CD4-positive, alpha-beta T cell treated with Interleukin-21 for 1 hour (primary cell): ENCODE measurements at regions not wholly inside any gene's neighbourhood (a gene's known extent, or its start where the extent isn't known, plus 50 kb on each side); places are given as distances from the start of the nearest gene placed in this dataset.

Source experiments
- DNase-seq: peaks from one replicate; pipeline ENCODE4 v3.0.0-alpha.2; 2020

DNA sequence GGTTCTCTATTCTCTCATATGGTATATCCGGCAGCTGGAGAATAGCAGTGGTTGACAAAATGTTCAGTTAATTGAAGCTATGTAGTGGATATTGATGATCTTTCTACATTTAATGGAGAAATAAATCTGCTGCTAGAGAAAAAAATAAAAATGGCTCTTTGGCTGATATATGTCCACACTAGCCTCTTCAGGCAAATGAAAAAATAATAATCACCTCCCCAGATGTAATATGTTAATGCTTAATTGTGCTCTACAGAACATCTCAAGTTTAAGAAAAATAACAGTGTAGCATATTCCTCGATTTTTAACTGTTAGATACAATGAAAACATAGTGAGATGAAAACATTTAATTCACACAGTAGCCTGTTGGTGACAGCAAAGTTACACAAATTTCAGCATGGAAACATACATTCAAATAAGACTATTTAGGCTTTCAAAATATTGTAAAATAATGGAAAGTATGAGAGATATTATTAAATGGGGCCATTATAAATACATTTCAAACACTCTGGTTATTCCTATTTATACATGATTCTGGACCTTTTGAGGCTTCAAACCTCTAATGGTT is 543.0 kb downstream of the MAT2B start:
- no peak for DNase-seq

DNA sequence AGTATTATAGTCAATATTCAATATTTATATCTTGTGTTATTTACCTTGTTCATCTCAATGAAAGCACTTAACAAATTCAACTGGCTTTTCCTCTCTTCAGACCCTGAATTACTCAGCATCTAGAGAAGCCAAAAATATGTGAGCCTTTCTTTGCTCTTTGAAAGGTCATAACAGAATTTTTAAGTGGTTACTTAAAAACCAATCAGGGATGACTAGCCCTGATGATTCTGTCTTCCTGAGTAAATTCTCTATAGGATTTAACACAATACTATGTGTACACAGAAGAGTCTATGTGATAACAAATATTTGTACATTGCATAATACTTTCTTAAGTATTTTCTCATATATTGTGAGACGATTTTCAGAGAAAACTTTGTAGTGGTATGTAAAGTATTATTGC is 546.3 kb downstream of the MAT2B start:
- no peak for DNase-seq

DNA sequence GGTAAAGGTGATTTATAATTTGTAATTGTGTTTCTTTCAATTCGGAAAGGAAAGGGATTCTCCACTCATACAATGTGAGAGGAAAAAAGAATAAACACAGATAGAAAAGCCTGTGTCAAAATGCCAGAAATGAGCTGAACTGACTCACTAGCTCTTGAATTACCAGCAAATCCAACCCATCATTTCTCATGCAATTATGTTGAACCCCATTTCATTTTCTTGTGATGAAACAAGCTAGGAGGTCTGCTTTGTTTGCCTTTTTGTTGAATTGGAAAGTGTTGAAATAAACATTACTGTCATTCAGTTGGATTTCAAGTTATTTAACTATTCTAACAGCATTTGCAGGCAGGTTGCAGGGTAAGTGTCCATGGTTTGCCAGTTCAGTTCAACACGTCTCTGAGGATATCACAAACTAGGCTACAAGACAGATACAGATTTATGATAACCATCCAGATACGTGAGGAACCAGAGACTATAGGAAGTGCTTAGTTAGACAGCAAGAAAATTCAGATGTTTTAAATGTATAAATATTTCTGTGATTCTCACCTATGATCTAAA is 547.2 kb downstream of the MAT2B start:
- DNase-seq, result no peak

DNA sequence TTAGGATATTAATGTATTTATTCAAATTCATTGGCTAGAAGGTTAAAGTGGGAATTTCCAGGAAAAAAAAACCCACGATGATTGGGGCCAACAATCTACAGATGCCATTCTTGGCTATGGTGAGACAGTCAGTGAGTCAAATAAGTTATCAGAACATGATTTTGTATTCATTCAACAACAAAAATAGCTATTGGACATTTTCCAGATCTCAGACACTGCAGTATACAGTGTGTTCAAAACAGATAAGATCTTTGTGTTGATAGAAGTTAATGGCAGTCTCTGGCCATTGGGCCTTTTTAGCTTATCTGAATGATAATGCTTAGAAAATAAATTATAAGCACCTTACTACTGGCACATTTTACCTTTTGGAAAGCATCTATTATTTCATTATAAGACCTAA is 547.7 kb downstream of the MAT2B start:
- DNase-seq, result no peak

DNA sequence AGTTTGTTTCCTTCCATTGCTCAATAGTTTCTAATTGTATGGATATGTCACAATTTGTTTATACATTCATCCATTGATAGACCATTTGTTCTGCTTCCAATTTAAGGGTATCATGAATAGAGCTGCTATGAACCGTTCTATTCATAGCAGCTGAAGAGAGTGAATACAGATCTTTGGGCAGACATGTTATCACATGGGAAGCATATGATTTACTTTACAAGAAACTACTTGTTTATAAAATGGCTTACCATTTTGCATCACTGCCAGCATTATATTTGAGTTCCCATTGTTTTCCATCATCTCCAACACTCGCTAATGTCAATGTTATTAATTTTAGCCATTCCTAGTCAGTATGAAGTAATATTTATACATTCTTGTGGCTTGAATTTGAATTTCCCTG is 549.0 kb downstream of the MAT2B start:
- no peak for DNase-seq

DNA sequence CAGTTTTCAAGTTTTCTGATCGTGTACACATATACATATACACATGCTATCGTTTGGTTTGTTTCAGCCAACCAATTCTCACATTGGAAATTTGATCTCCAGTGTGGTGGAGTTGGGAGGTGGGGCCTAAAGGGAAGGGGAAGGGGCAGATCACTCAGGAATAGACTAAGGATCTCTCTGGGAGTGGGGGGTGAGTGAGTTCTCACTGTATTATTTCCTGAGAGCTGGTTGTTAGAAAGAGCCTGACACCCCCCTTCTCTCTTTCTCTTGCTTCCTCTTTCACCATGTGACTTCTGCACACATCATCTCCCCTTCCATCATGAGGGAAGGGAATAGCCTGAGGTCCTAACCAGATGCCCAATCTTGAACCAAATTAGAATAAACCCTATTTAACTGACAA is 551.7 kb downstream of the MAT2B start:
- DNase-seq, result no peak

DNA sequence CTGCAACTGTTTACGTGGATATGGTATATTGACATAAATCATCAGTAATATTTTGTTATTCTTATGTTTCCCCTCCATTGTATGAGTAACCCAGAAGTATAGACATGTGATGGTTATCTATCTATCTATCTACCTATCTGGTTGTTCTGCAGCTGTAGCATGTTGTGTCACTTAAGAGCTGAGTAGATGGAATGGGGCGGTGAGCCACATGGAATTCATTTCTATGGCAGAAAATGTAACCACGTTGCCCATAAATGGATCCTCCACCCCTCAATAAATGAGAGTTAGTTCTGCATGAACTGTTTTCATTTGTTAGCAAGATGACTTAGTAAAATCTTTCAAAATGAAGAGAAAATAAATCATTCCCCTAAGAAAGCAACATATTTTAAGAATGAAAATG is 553.2 kb downstream of the MAT2B start:
- no peak for DNase-seq

DNA sequence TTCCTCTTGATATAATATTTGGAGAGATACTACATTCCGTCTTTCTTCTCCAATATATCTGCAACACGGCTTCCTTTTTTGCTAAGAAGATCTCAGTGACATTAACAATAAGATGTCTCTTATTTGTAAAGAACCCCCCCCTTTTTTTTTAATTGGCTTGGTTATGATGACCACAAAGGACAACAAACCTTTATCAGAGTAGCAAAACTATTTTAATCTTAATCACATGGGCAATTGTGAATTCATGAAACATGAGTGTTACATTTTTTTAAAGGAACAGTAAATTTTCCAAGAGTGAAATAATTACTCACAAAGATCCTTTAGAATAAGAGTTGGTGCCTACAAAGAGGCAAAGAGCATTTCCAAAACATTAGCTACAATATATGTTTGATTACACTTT is 554.1 kb downstream of the MAT2B start:
- no peak for DNase-seq

DNA sequence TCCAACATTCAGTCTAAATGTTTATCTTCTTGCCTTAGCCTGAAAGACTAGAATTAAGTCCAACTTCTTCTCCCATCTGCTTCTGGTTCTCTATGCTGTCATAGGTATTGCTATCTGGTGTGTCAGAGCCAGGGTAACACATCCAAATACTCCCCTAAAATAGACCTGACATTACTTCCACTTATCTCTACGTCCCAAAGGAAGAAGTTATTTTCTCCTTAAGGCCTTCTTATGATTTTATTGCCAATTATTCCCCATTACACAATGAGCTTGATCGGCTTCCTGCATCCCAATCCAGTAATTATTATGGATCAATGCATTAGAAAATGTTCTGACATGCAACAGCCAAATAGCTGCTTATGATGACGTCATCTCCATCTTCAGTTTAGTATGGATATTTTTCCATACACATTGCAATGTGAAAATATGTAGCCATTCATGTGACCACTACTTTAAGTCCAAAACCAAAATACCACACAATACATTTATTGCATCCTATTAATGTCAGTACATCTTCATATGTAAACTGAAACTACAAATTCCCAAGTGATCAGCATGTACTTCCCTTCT is 555.5 kb downstream of the MAT2B start:
- no peak for DNase-seq

DNA sequence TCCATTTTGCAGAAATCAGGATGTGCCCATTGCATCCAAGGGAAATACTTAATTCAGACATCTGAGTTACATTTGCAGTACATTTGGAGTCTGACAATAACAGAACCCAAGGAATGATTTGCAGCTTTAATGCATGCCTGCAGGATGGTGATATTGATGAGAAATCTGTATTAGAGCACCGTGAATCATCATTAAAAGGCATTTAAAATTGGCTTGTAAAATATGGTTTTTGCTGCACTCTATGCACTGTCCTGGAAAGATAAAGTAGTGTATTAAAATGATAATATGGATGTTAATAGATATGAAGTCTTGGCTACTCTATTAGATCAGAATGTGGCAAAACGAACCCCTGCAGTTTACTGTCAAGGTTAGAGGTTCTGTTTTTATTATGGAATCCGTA is 556.9 kb downstream of the MAT2B start:
- DNase-seq, result no peak

DNA sequence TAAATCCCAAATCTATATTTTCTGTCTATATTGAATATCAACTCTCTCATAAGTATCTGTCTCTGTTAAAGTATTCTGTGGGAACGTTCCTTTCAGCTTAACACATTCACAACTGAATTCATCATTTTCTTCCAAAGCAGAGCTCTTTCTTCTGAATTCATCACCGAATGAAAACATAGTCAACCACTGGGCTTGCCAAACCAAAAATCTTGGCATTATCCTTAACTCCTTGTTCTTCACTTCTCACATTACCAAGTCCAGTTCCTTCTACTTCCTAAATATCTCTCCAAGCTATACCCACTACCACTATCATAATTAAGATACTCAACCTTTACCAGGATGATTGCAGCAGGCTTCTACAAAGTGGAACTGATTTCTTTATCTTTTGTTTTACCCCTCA is 559.8 kb downstream of the MAT2B start:
- DNase-seq, result no peak

DNA sequence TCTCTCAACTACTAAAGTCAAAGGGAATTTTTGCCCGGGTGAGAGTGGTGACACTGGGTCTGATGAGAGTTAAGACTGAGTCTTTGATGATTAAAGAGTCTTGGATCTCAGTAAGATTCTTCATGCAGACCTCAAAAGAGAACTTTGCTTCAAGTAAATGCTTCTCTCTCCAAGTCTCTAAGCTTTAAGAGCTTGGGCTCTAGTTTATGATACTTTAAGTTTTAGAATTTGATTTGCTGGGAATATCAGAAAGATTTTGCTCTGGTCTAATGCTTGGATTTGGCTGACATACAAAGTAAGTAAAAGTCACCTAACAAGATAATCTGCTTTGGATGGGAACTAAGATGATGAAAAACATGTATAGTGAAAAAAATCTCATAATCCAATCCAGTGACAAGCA is 566.3 kb downstream of the MAT2B start:
- DNase-seq, result no peak

DNA sequence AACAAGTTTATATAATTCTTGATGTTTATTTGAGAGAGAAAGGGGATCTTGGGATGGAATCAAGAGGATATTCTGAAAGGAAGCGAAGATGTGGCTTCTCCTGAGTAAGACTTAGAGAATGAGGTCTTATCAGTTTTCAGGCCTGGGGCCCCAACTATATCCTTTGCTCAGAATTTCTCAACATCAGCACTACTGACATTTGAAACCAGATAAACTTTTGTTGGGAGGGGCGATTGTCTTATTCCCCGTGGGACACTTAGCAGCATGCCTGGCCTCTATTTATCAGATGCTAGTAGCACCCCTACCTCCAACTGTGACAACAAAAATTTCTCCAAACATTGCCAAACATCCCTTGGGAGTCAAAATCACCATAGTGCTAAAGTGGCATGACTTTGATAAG is 567.7 kb downstream of the MAT2B start:
- DNase-seq, result no peak

DNA sequence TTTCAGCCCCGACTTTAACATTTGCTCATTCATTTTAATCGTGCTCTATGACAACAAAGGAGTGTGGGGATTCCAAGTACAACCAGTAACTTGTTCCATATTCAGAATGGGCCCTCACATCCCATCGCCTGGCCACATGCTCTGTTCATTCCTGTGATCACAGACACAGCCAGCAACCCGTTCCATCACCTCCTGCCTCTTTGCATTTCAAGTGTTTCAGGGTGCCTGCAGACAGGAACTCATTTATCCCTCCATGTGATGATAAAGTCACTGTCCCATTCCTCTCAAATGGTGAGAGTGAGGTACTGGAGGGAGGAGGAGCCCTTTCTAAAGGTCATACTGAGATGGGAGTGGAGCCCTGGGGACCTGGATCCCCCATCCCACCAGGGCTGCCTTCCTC is 571.1 kb downstream of the MAT2B start:
- DNase-seq, result no peak

DNA sequence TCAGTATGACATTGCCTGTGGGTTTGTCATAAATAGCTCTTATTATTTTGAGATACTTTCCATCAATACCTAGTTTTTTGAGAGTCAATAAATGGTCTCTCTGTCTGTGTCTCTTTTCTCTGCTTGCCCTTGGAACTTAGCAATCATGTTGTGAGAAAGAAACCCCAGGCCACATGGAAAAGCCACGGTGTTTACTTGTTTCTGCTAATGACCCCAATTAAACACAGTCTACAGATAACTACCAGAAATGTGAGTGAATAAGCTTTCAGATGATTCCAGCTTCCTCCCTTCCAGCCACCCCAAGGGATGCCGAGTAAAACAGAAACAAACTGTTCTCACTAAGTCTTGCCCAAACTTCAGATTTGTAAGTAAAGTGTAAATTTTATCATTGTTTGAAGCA is 584.9 kb downstream of the MAT2B start:
- no peak for DNase-seq

DNA sequence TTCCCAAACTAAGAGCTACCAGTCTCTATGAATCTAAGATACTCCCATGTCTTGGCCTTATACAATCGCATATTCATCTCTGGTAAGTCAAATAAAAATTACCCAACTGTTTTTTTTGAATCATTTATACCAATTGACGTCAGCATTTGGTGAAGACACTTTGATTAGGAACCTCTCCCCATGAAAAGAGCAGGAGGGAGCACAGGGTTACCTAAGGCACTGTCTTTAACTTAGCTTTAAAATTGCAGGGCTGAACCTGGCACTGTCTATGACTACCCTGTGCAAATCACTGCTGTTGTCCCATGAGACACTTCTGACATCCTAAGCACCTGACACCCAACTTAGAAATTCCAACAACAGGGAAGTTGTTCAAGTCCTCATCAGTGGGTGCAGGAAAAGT is 586.4 kb downstream of the MAT2B start:
- DNase-seq, result no peak

DNA sequence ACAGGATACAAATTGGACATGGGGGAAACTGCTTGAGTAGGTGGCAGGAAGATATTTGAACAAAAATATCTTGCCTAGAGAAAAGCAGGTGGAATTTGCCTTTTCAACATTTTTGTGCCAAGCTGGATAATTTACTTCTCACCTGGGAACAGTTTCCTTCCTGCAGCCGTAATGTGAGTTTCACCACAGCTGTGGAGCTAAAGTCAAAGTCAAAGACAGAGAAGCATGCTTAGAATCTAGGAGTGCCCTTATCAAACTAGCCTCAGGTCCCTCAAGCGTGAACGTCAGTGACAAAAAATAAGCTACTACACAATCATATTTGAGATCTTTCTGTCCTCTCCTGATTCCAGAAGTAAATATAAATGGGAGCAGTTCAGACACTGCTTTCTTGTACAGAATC is 588.9 kb downstream of the MAT2B start:
- DNase-seq, result no peak

DNA sequence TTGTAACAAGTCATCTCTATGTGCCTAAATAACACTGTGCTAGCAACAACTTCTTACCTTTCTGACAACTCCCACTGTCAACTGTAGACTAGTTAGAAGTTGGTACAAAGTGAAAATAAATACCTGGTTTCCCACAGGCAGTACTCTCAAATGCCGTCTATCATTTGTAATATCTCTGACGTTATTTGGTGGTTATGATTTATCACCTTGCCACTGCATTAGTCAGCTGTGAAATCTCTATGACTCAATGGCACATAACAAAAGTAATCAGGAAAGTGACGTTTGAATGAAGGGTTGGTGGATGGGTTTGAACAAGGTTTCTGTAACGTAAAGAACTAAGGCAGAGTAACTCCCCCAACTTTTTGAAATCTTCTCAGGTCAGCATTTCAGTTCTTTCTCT is 592.3 kb downstream of the MAT2B start:
- DNase-seq, result no peak

DNA sequence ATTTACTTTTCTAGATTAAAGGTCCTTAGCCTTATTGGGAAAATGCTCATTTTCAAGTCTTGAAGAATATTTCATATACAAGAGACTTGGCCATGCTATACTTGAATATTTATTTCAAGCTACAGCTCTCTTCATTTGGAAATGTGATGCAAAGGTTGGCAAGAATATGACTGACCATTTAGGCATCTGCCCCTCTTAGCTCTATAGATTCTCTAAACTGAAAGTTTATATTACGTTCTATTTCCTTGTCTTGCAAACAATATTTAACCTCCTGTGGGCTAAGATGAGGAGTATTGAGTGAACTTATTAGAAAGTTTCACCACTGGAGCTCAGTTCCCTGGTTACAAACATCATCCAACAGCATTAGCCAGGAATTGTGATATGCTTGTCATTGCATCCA is 593.1 kb downstream of the MAT2B start:
- DNase-seq, result no peak

DNA sequence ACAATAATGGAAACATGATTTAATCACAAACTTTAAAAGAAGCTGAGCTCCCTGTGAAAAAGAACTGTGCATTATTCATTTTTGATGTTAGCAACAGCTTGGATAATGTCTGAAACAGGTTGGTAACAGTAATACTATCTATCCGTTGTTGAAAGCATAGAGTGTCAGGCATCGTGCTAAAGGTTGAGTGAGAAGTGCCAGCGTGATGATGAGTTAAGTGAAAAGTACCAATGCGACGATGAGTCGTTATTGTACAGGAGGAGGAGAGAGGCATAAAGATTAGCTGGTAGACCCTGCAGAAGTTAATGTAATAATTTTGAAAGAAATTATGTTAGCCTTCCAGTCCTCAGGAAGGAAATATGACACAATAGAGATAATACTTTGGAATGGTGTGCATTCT is 593.6 kb downstream of the MAT2B start:
- DNase-seq, result no peak

DNA sequence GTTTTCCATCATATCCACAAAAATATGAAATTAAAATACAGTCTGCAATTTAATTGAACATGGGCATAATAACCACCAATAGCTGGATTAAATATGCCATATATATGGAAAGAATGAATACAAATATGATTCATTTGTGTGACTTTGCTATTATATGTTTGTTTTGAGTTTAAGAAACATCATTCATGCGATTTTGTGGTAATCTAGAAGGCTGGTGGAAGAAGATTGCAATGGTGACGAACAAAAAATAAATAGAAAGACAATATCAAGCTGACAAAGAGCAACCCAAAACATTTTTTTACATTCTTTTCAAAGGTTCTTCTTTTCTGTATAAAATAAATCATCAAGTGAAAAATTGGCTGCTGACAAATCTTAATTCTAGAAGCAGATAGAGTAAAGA is 610.0 kb downstream of the MAT2B start:
- no peak for DNase-seq

DNA sequence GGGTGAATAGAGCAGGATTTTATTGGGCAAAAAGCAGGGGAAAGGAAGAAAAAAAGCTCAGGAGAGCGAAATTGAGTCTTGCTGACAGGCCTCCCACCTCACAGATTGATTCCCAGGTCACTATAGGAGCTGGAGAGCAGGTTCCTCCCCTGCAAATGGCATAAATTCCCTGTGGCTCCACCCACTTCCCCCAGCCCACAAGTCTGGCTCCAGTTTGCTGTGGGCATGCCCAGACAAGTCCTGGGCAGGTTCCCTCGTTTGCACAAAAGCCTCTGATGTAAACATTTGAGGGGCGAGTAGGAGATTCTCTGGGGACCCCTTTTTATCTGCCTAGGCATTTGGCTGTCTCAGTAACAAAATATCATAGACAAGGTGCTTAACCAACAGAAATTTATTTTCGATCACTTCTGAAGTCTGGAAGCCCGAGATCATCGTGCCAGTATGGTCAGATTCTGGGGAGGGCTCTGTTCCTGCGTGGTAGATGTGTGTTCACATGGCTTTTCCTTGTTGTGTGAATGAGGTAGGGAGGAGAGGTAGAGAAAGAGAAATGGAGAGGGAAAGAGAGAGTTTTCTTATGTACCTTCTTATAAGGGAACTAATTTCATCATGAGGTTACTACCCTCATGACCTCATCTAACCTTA is 614.5 kb downstream of the MAT2B start:
- no peak for DNase-seq

DNA sequence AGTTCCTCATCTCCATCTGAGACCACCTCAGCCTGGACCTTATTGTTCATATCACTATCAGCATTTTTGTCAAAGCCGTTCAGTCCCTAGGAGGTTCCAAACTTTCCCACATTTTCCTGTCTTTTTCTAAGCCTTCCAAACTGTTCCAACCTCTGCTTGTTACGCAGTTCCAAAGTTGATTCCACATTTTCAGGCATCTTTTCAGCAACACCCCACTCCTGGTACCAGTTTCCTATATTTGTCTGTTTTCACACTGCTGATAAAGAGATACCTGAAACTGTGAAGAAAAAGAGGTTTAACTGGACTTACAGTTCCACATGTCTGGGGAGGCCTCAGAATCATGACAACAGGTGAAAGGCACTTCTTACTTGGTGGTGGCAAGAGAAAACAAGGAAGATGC is 622.1 kb downstream of the MAT2B start:
- DNase-seq, result no peak

DNA sequence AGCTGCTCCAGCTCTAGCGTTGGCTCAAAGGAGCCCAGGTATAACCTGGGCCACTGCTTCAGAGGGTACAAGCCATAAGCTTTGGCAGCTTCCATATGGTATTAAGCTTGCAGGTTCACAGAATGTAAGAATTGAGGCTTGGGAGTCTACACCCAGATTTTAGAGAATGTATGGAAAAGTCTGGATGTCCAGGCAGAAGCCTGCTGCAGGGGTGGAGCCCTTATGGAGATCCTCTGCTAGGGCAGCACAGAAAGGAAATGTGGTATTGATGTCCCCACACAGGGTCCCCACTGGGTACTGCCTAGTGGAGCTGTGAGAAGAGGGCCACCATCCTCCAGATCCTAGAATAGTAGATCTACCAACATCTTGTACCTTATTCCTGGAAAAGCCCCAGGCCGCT is 626.9 kb downstream of the MAT2B start:
- DNase-seq, result no peak

DNA sequence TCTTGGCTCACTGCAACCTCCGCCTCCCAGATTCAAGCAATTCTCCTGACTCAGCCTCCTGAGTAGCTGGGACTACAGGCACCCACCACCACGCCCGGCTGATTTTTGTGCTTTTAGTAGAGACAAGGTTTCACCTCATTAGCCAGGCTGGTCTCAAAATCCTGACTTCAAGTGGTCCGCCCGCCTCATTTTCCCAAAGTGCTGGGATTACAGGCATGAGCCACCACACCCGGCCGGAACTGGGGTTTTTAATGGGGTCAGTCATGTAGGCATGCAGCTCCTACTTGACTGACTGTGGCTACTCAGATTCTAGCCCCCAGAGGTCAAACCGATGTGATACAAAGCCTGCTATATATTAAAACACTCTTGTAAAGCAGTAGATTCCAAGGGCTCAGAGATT is 631.7 kb downstream of the MAT2B start:
- no peak for DNase-seq
